ENCODE measurements at regions not wholly inside any gene's neighbourhood (a gene's known extent, or its start where the extent isn't known, plus 50 kb on each side); places are given as distances from the start of the nearest gene placed in this dataset.

DNA sequence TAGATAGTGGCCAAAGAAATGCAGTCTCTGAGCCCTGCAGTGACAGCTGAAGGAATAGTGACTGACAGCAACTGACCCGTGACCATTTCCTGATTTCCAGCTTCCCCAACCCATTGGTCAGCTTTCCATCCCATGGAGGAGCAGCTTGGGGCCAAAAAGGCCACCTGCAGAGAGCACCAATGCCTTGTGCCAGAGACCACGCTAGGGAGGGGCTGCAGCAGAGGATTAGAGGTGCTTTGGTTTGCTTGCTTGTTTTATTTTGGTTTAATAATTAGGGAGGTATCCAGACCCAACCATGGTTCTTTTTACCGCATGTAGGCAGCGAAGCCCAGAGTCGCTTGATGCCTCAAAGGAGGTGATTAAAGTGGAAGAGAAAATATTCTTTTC lies 61.3 kb upstream of the SIAH1 start:
- TF ChIP-seq, protein P1, sequence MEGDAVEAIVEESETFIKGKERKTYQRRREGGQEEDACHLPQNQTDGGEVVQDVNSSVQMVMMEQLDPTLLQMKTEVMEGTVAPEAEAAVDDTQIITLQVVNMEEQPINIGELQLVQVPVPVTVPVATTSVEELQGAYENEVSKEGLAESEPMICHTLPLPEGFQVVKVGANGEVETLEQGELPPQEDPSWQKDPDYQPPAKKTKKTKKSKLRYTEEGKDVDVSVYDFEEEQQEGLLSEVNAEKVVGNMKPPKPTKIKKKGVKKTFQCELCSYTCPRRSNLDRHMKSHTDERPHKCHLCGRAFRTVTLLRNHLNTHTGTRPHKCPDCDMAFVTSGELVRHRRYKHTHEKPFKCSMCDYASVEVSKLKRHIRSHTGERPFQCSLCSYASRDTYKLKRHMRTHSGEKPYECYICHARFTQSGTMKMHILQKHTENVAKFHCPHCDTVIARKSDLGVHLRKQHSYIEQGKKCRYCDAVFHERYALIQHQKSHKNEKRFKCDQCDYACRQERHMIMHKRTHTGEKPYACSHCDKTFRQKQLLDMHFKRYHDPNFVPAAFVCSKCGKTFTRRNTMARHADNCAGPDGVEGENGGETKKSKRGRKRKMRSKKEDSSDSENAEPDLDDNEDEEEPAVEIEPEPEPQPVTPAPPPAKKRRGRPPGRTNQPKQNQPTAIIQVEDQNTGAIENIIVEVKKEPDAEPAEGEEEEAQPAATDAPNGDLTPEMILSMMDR (IDR thresholded peaks at IDR 0.05): no peak
- TF ChIP-seq POLR2A (IDR thresholded peaks at IDR 0.05): no peak

Measured in testis (tissue), 2 donors.